Activated T-helper 17 cell treated with anti-CD3 and anti-CD28 coated beads, Interleukin-2, amount 50 U/mL, for 72 hours (primary cell): ENCODE measurements at regions not wholly inside any gene's neighbourhood (a gene's known extent, or its start where the extent isn't known, plus 50 kb on each side); places are given as distances from the start of the nearest gene placed in this dataset.

Source experiments
- ATAC-seq: fragments of 150-1000 bp; cut with Tn5 transposase; replicated peaks from 2 replicates; pipeline ENCODE4 v1.10.0; 2021; ENCODE audit warnings: mild to moderate bottlenecking, moderate library complexity
- H3K27ac Mint-ChIP-seq: one replicate; pipeline ENCODE4 v1.8.0; 2022; ENCODE audit warnings: mixed read lengths
- H3K27me3 Mint-ChIP-seq: one replicate; pipeline ENCODE4 v1.8.0; 2022; ENCODE audit warnings: mixed read lengths
- H3K36me3 Mint-ChIP-seq: one replicate; pipeline ENCODE4 v1.8.0; 2022; ENCODE audit warnings: low read depth, mild to moderate bottlenecking, mixed read lengths
- H3K4me1 Mint-ChIP-seq: one replicate; pipeline ENCODE4 v1.8.0; 2022; ENCODE audit warnings: mixed read lengths
- H3K4me3 Mint-ChIP-seq: one replicate; pipeline ENCODE4 v1.8.0; 2022; ENCODE audit warnings: mild to moderate bottlenecking, mixed read lengths
- H3K9me3 Mint-ChIP-seq: one replicate; pipeline ENCODE4 v1.8.0; 2022; ENCODE audit warnings: mixed read lengths

GRCh38 chr22:49333206-49333605 lies 494.5 kb downstream of the BRD1 start:
- no peak overlapping the region for H3K4me3 Mint-ChIP-seq
- no peaks in the 10 kb centered on the region for H3K4me1 Mint-ChIP-seq
- no peaks in the 10 kb centered on the region for H3K9me3 Mint-ChIP-seq
- no peak overlapping the region for H3K27ac Mint-ChIP-seq
- no peak for ATAC-seq
- H3K27me3 Mint-ChIP-seq, result peaks cover 18% of the 10 kb centered on the region
- H3K36me3 Mint-ChIP-seq, result no peaks in the 10 kb centered on the region

GRCh38 chr22:49332691-49333090 lies 495.0 kb downstream of the BRD1 start:
- ATAC-seq, result no peak
- Mint-ChIP-seq H3K27me3 (peaks cover 20% of the 10 kb centered on the region), H3K4me1 (no peaks in the 10 kb centered on the region), H3K36me3 (no peaks in the 10 kb centered on the region), H3K4me3 (no peak overlapping the region), H3K9me3 (no peaks in the 10 kb centered on the region), H3K27ac (no peak overlapping the region)

- Mint-ChIP-seq H3K9me3 (peaks cover 3% of the 10 kb centered on the region), H3K27ac (no peak overlapping the region), H3K4me1 (no peaks in the 10 kb centered on the region), H3K27me3 (peaks cover 22% of the 10 kb centered on the region), H3K4me3 (no peak overlapping the region), H3K36me3 (no peaks in the 10 kb centered on the region)
- no peak for ATAC-seq
Measured at GRCh38 chr22:49331878-49332277, 495.8 kb downstream of the BRD1 start.

- H3K27ac Mint-ChIP-seq, result no peak overlapping the region
Measured at GRCh38 chr22:49331223-49331815, 496.4 kb downstream of the BRD1 start.

GRCh38 chr22:49330421-49331222 lies 497.1 kb downstream of the BRD1 start:
- peaks cover 20% of the 10 kb centered on the region for H3K27me3 Mint-ChIP-seq
- no peaks in the 10 kb centered on the region for H3K4me1 Mint-ChIP-seq
- H3K36me3 Mint-ChIP-seq, result no peaks in the 10 kb centered on the region
- no peak for ATAC-seq
- H3K27ac Mint-ChIP-seq, result no peak overlapping the region
- H3K4me3 Mint-ChIP-seq, result no peak overlapping the region
- peaks cover 5% of the 10 kb centered on the region for H3K9me3 Mint-ChIP-seq

More at GRCh38 chr22:49331223-49331815, 496.4 kb downstream of the BRD1 start:
- H3K36me3 Mint-ChIP-seq, result no peaks in the 10 kb centered on the region
- no peaks in the 10 kb centered on the region for H3K4me1 Mint-ChIP-seq
- peaks cover 5% of the 10 kb centered on the region for H3K9me3 Mint-ChIP-seq
- H3K27me3 Mint-ChIP-seq, result peaks cover 24% of the 10 kb centered on the region
- ATAC-seq, result no peak
- no peak overlapping the region for H3K4me3 Mint-ChIP-seq

- Mint-ChIP-seq H3K4me1 (no peaks in the 10 kb centered on the region), H3K27ac (no peak overlapping the region), H3K36me3 (no peaks in the 10 kb centered on the region), H3K4me3 (no peak overlapping the region), H3K9me3 (peaks cover 5% of the 10 kb centered on the region), H3K27me3 (peaks cover 20% of the 10 kb centered on the region)
- ATAC-seq, result no peak
Measured at GRCh38 chr22:49329636-49330035, 498.0 kb downstream of the BRD1 start.

GRCh38 chr22:49328630-49329405 lies 498.9 kb downstream of the BRD1 start:
- Mint-ChIP-seq H3K4me1 (no peaks in the 10 kb centered on the region), H3K27me3 (peaks cover 20% of the 10 kb centered on the region), H3K27ac (no peak overlapping the region), H3K36me3 (no peaks in the 10 kb centered on the region), H3K9me3 (peaks cover 5% of the 10 kb centered on the region), H3K4me3 (no peak overlapping the region)
- ATAC-seq, result no peak

- Mint-ChIP-seq H3K27ac (no peak overlapping the region), H3K9me3 (peaks cover 5% of the 10 kb centered on the region), H3K4me1 (no peaks in the 10 kb centered on the region), H3K4me3 (no peak overlapping the region), H3K27me3 (peaks cover 25% of the 10 kb centered on the region), H3K36me3 (no peaks in the 10 kb centered on the region)
- no peak for ATAC-seq
Measured at GRCh38 chr22:49328118-49328475, 499.6 kb downstream of the BRD1 start.

GRCh38 chr22:49327411-49328117 lies 500.1 kb downstream of the BRD1 start:
- ATAC-seq, result no peak
- Mint-ChIP-seq H3K36me3 (no peaks in the 10 kb centered on the region), H3K4me3 (no peak overlapping the region), H3K27ac (no peak overlapping the region), H3K9me3 (peaks cover 5% of the 10 kb centered on the region), H3K27me3 (peaks cover 23% of the 10 kb centered on the region), H3K4me1 (no peaks in the 10 kb centered on the region)

GRCh38 chr22:49326558-49326957 lies 501.1 kb downstream of the BRD1 start:
- no peak for ATAC-seq
- Mint-ChIP-seq H3K36me3 (no peaks in the 10 kb centered on the region), H3K27me3 (peaks cover 25% of the 10 kb centered on the region), H3K27ac (no peak overlapping the region), H3K9me3 (peaks cover 5% of the 10 kb centered on the region), H3K4me3 (no peak overlapping the region), H3K4me1 (no peaks in the 10 kb centered on the region)

GRCh38 chr22:49325531-49326395 lies 501.9 kb downstream of the BRD1 start:
- no peak overlapping the region for H3K4me3 Mint-ChIP-seq
- no peak for ATAC-seq
- peaks cover 25% of the 10 kb centered on the region for H3K27me3 Mint-ChIP-seq
- no peaks in the 10 kb centered on the region for H3K36me3 Mint-ChIP-seq
- H3K9me3 Mint-ChIP-seq, result peaks cover 5% of the 10 kb centered on the region
- H3K4me1 Mint-ChIP-seq, result no peaks in the 10 kb centered on the region
- H3K27ac Mint-ChIP-seq, result no peak overlapping the region

- H3K27me3 Mint-ChIP-seq, result peaks cover 25% of the 10 kb centered on the region
- ATAC-seq, result no peak
Measured at GRCh38 chr22:49324527-49325491, 502.9 kb downstream of the BRD1 start.

More at GRCh38 chr22:49324527-49325491, 502.9 kb downstream of the BRD1 start:
- Mint-ChIP-seq H3K4me1 (no peaks in the 10 kb centered on the region), H3K27ac (no peak overlapping the region), H3K36me3 (no peaks in the 10 kb centered on the region), H3K9me3 (peaks cover 5% of the 10 kb centered on the region), H3K4me3 (no peak overlapping the region)
